GM21423 (cell line): ENCODE measurements at regions not wholly inside any gene's neighbourhood (a gene's known extent, or its start where the extent isn't known, plus 50 kb on each side); places are given as distances from the start of the nearest gene placed in this dataset.

Experiments
- ATAC-seq: cut with Tn5 transposase; IDR thresholded peaks from one replicate; pipeline ENCODE4 v1.9.1; 2021; ENCODE audit warnings: mild to moderate bottlenecking, moderate library complexity; ENCODE audit not compliant: unreplicated experiment

- ATAC-seq: no peak
Measured at GRCh38 chr10:125222515-125223308, 62.3 kb upstream of the CTBP2 start.

- no peak for ATAC-seq
Measured at GRCh38 chr10:125221716-125222115, 61.4 kb upstream of the CTBP2 start.

GRCh38 chr10:125219776-125220175 is 59.4 kb upstream of the CTBP2 start:
- ATAC-seq: no peak

- ATAC-seq: no peak
Measured at GRCh38 chr10:125218967-125219366, 58.6 kb upstream of the CTBP2 start.

- no peak for ATAC-seq
Measured at GRCh38 chr10:125217990-125218675, 57.8 kb upstream of the CTBP2 start.

- no peak for ATAC-seq
Measured at GRCh38 chr10:125216861-125217260, 56.5 kb upstream of the CTBP2 start.

GRCh38 chr10:125216309-125216708 is 55.9 kb upstream of the CTBP2 start:
- ATAC-seq: no peak

GRCh38 chr10:125214283-125214570 is 53.9 kb upstream of the CTBP2 start:
- ATAC-seq: no peak

GRCh38 chr10:125213541-125214282 is 53.3 kb upstream of the CTBP2 start:
- no peak for ATAC-seq

GRCh38 chr10:125212150-125212809 is 51.9 kb upstream of the CTBP2 start:
- ATAC-seq: no peak
